ENCODE measurements at regions not wholly inside any gene's neighbourhood (a gene's known extent, or its start where the extent isn't known, plus 50 kb on each side); places are given as distances from the start of the nearest gene placed in this dataset.

DNA sequence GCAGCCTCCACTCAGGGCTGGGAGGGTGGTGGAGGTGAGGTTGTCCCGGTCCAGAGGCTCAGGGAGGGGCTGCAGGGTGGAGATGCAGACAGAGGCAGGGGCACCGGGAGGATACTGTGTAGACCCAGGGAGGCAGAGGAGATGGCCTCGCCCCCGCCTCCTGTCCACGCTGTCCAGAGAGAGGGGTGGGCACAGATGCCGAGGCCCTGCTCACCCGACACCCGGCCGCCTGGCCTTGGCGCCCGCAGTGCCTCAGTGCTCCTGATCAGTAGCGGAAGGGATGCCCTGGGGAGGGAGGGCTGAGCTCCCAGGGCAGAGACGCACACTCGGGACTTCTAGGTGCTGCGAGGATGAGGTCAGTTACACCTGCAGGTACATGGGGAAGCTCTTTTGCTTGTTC lies 102.7 kb upstream of the TTC34 start:
- TF ChIP-seq, protein P1, sequence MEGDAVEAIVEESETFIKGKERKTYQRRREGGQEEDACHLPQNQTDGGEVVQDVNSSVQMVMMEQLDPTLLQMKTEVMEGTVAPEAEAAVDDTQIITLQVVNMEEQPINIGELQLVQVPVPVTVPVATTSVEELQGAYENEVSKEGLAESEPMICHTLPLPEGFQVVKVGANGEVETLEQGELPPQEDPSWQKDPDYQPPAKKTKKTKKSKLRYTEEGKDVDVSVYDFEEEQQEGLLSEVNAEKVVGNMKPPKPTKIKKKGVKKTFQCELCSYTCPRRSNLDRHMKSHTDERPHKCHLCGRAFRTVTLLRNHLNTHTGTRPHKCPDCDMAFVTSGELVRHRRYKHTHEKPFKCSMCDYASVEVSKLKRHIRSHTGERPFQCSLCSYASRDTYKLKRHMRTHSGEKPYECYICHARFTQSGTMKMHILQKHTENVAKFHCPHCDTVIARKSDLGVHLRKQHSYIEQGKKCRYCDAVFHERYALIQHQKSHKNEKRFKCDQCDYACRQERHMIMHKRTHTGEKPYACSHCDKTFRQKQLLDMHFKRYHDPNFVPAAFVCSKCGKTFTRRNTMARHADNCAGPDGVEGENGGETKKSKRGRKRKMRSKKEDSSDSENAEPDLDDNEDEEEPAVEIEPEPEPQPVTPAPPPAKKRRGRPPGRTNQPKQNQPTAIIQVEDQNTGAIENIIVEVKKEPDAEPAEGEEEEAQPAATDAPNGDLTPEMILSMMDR (IDR thresholded peaks at IDR 0.05; ENCODE audit: low read depth, low read length, poor library complexity, severe bottlenecking): no peak
- no peak for TF ChIP-seq EZH2phosphoT487 (IDR thresholded peaks at IDR 0.05; ENCODE audit: borderline replicate concordance, low read length)

Measured in DOHH2 (cell line).